Calu3 (cell line): ENCODE measurements at regions not wholly inside any gene's neighbourhood (a gene's known extent, or its start where the extent isn't known, plus 50 kb on each side); places are given as distances from the start of the nearest gene placed in this dataset.

Source experiments
- BruUV-seq: library from RNA; stranded (reverse); fragments of 400-500 nt; replicated peaks from 2 replicates; lab custom pipeline; 2021; lab: Mats Ljungman, UMichigan
- CTCF ChIA-PET: fragments of 300-600 bp; sonication (Branson Sonifier 250); formaldehyde crosslinking; loops from one replicate; lab custom pipeline; 2022; ENCODE audit warnings: antibody characterized with exemption; lab: Charles Lee
- DNase-seq: peaks from one replicate; pipeline ENCODE4 v3.0.0; 2022
- H3K27ac Mint-ChIP-seq: one replicate; pipeline ENCODE4 v1.8.0; 2022; ENCODE audit warnings: mixed read lengths; ENCODE audit not compliant: unreplicated experiment
- H3K27me3 Mint-ChIP-seq: one replicate; pipeline ENCODE4 v1.8.0; 2022; ENCODE audit warnings: mixed read lengths; ENCODE audit not compliant: unreplicated experiment
- H3K36me3 Mint-ChIP-seq: one replicate; pipeline ENCODE4 v1.8.0; 2022; ENCODE audit warnings: mild to moderate bottlenecking, moderate library complexity, mixed read lengths; ENCODE audit not compliant: insufficient read depth, unreplicated experiment
- H3K4me1 Mint-ChIP-seq: one replicate; pipeline ENCODE4 v1.8.0; 2022; ENCODE audit warnings: mild to moderate bottlenecking, low read depth, mixed read lengths; ENCODE audit not compliant: unreplicated experiment
- H3K4me3 Mint-ChIP-seq: one replicate; pipeline ENCODE4 v1.8.0; 2022; ENCODE audit warnings: mild to moderate bottlenecking, low read depth, moderate library complexity, mixed read lengths; ENCODE audit not compliant: unreplicated experiment
- H3K9me3 Mint-ChIP-seq: one replicate; pipeline ENCODE4 v1.8.0; 2022; ENCODE audit warnings: low read depth, mixed read lengths; ENCODE audit not compliant: unreplicated experiment
- CTCF ChIP-seq: fragments of 200-600 bp; IDR thresholded peaks from one replicate; pipeline ENCODE4 v1.8.0; 2022; ENCODE audit warnings: antibody characterized with exemption; ENCODE audit not compliant: unreplicated experiment
- intact Hi-C: fragments of 100-400 bp; cut with micrococcal nuclease; formaldehyde crosslinking; loops from one replicate; pipeline ENCODE4 v1.10.0; 2022; ENCODE audit not compliant: unreplicated experiment

GRCh38 chr19:41505105-41505504, 62.1 kb downstream of the ERICH4 start:
- Mint-ChIP-seq H3K27me3 (peaks cover 46% of the 10 kb centered on the region), H3K36me3 (peaks cover 10% of the 10 kb centered on the region), H3K4me1 (peaks cover 15% of the 10 kb centered on the region), H3K27ac (no peak overlapping the region), H3K4me3 (no peak overlapping the region), H3K9me3 (no peaks in the 10 kb centered on the region)
- CTCF ChIA-PET = no interaction called here
- no peak for DNase-seq
- intact Hi-C loops = no loop called here
- no peak for TF ChIP-seq CTCF
- no TSS peak for BruUV-seq

- BruUV-seq = no TSS peak
- CTCF ChIA-PET = no interaction called here
- no peak for DNase-seq
- intact Hi-C loops = no loop called here
- no peak for TF ChIP-seq CTCF
- H3K27ac Mint-ChIP-seq = no peak overlapping the region
- peaks cover 90% of the 10 kb centered on the region for H3K27me3 Mint-ChIP-seq
- H3K4me3 Mint-ChIP-seq = no peak overlapping the region
- H3K4me1 Mint-ChIP-seq = peaks cover 2% of the 10 kb centered on the region
- no peaks in the 10 kb centered on the region for H3K36me3 Mint-ChIP-seq
- no peaks in the 10 kb centered on the region for H3K9me3 Mint-ChIP-seq
Measured at GRCh38 chr19:41510484-41510883, 65.5 kb upstream of the CEACAM21 start.

DNA sequence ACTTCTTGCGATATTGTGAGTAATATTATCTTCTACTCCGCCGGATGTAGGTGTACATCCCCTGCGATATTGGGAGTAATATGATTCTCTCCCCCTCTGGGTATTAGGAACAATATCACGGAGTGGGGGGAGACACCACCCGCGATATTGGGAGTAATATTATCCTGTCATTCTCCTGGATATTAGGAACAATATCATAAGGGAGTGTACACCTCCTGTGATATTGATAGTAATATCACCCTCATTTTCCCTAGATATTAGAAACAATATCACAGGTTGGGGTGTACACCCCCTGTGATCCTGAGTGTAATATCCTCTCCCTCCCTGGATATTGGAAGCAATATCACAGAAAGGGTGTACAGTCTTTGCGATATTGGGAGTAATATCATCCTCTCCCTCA, 64.3 kb upstream of the CEACAM21 start:
- Mint-ChIP-seq H3K4me3 (no peak overlapping the region), H3K36me3 (no peaks in the 10 kb centered on the region), H3K27ac (no peak overlapping the region), H3K4me1 (peaks cover 13% of the 10 kb centered on the region), H3K9me3 (no peaks in the 10 kb centered on the region), H3K27me3 (peaks cover 90% of the 10 kb centered on the region)
- CTCF ChIA-PET = no interaction called here
- intact Hi-C loops = no loop called here
- BruUV-seq = no TSS peak
- DNase-seq = no peak
- no peak for TF ChIP-seq CTCF

DNA sequence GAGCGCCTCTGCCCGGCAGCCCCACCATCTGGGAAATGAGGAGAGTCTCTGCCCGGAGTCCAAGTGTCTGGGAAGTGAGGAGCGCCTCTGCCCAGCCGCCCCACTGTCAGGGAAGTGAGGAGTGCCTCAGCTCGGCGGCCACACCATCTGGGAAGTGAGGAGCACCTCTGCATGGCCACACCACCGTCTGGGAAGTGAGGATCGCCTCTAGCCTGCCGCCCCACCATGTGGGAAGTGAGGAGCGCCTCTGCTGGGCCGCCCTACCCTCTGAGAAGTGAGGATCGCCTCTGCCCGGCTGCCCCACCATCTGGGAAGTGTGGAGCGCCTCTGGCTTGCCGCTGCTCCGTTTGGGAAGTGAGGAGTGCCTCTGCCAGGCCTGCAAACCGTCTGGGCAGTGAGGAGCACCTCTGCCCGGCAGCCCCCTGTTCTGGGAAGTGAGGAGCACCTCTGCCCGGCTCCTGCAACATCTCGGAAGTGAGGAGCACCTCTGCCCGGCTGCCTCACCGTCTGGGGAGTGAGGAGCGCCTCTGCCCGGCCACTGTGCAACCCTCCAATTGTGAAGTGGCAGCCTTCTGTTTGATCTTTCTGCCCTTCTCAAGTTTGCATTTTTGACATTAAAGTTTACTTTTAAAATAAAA, 60.8 kb upstream of the CEACAM21 start:
- Mint-ChIP-seq H3K4me3 (no peak overlapping the region), H3K27me3 (peaks cover 100% of the 10 kb centered on the region), H3K36me3 (no peaks in the 10 kb centered on the region), H3K9me3 (no peaks in the 10 kb centered on the region), H3K27ac (no peak overlapping the region), H3K4me1 (peaks cover 17% of the 10 kb centered on the region)
- CTCF ChIA-PET = no interaction called here
- TF ChIP-seq CTCF = no peak
- no peak for DNase-seq
- intact Hi-C loops = no loop called here
- no TSS peak for BruUV-seq
